HG03558 (cell line): ENCODE measurements at regions not wholly inside any gene's neighbourhood (a gene's known extent, or its start where the extent isn't known, plus 50 kb on each side); places are given as distances from the start of the nearest gene placed in this dataset.

Source experiments
- ATAC-seq: cut with Tn5 transposase; IDR thresholded peaks from one replicate; pipeline ENCODE4 v1.9.1; 2021; ENCODE audit warnings: moderate number of reproducible peaks; ENCODE audit not compliant: unreplicated experiment; ENCODE audit errors: extremely low read depth

- ATAC-seq = no peak
These were observed 85.2 kb upstream of the PFKP start for GRCh38 chr10:2982146-2982545.

- ATAC-seq = no peak
These were observed 86.0 kb upstream of the PFKP start for GRCh38 chr10:2981361-2981801.

GRCh38 chr10:2980791-2981360, 86.5 kb upstream of the PFKP start:
- ATAC-seq = no peak

GRCh38 chr10:2980116-2980515, 87.2 kb upstream of the PFKP start:
- ATAC-seq = no peak

- ATAC-seq = no peak
These were observed 88.0 kb upstream of the PFKP start for GRCh38 chr10:2979306-2979705.

GRCh38 chr10:2978574-2979273, 88.6 kb upstream of the PFKP start:
- ATAC-seq = no peak

- ATAC-seq = no peak
These were observed 89.2 kb upstream of the PFKP start for GRCh38 chr10:2978111-2978510.

- no peak for ATAC-seq
These were observed 92.7 kb upstream of the PFKP start for GRCh38 chr10:2974503-2975207.

GRCh38 chr10:2974083-2974482, 93.3 kb upstream of the PFKP start:
- ATAC-seq = no peak

- ATAC-seq = no peak
These were observed 94.5 kb upstream of the PFKP start for GRCh38 chr10:2972810-2973209.

GRCh38 chr10:2972216-2972615, 95.1 kb upstream of the PFKP start:
- ATAC-seq = no peak

GRCh38 chr10:2970190-2970823, 97.0 kb upstream of the PFKP start:
- no peak for ATAC-seq

GRCh38 chr10:2968401-2969058, 98.8 kb upstream of the PFKP start:
- no peak for ATAC-seq

GRCh38 chr10:2966134-2966533, 101.2 kb upstream of the PFKP start:
- no peak for ATAC-seq

GRCh38 chr10:2964632-2965296, 102.6 kb upstream of the PFKP start:
- ATAC-seq = no peak

GRCh38 chr10:2963889-2964631, 103.3 kb upstream of the PFKP start:
- ATAC-seq = no peak

GRCh38 chr10:2962194-2962593, 105.2 kb upstream of the PFKP start:
- ATAC-seq = no peak

GRCh38 chr10:2958659-2959058, 108.7 kb upstream of the PFKP start:
- ATAC-seq = no peak

- ATAC-seq = no peak
These were observed 109.6 kb upstream of the PFKP start for GRCh38 chr10:2957785-2958184.
